ENCODE measurements at regions not wholly inside any gene's neighbourhood (a gene's known extent, or its start where the extent isn't known, plus 50 kb on each side); places are given as distances from the start of the nearest gene placed in this dataset.
A peak's percentile ranks its signal among the peaks of the same experiment; 100 is the strongest.

- no peaks in the 10 kb centered on the region for H3K79me2 ChIP-seq (ENCODE audit: low read length)
- H3K36me3 ChIP-seq (replicated peaks; ENCODE audit: low read depth, low read length) = no peaks in the 10 kb centered on the region
- no peak overlapping the region for H3K9ac ChIP-seq (ENCODE audit: low read length)
- H3K4me3 ChIP-seq (ENCODE audit: low read length) = no peak overlapping the region
- H3K4me1 ChIP-seq (ENCODE audit: low read length) = no peaks in the 10 kb centered on the region
- H4K20me1 ChIP-seq (ENCODE audit: insufficient read depth, low read length) = no peaks in the 10 kb centered on the region
- H3K4me2 ChIP-seq (ENCODE audit: low read length) = no peak overlapping the region
- TF ChIP-seq EZH2phosphoT487 (IDR thresholded peaks at IDR 0.05; ENCODE audit: low read depth) (no peak), CTCF (IDR thresholded peaks at IDR 0.05; ENCODE audit: low read depth, low read length) (no peak)
- H3K27me3 ChIP-seq (ENCODE audit: low read depth, low read length) = no peaks in the 10 kb centered on the region
- H3K27ac ChIP-seq (ENCODE audit: low read length) = no peak overlapping the region
- no peak overlapping the region for H2AFZ ChIP-seq (ENCODE audit: low read depth, low read length)
- no peaks in the 10 kb centered on the region for H3K9me3 ChIP-seq (ENCODE audit: insufficient read depth, low read length)
Observed at GRCh38 chr13:85236413-85236812, 562.8 kb downstream of the SLITRK6 start.

GRCh38 chr13:85230691-85231093 lies 568.5 kb downstream of the SLITRK6 start:
- Histone ChIP-seq H2AFZ (ENCODE audit: low read depth, low read length) (no peak overlapping the region), H3K9me3 (ENCODE audit: insufficient read depth, low read length) (no peaks in the 10 kb centered on the region), H3K27me3 (ENCODE audit: low read depth, low read length) (no peaks in the 10 kb centered on the region), H3K36me3 (replicated peaks; ENCODE audit: low read depth, low read length) (no peaks in the 10 kb centered on the region), H3K27ac (ENCODE audit: low read length) (no peak overlapping the region), H3K9ac (ENCODE audit: low read length) (no peak overlapping the region), H3K4me2 (ENCODE audit: low read length) (peak overlapping the region; percentile 14), H3K4me3 (ENCODE audit: low read length) (no peak overlapping the region), H3K4me1 (ENCODE audit: low read length) (no peaks in the 10 kb centered on the region), H4K20me1 (ENCODE audit: insufficient read depth, low read length) (no peaks in the 10 kb centered on the region), H3K79me2 (ENCODE audit: low read length) (no peaks in the 10 kb centered on the region)
- TF ChIP-seq CTCF (IDR thresholded peaks at IDR 0.05; ENCODE audit: low read depth, low read length) (no peak), EZH2phosphoT487 (IDR thresholded peaks at IDR 0.05; ENCODE audit: low read depth) (no peak)

GRCh38 chr13:85228692-85229091 lies 570.5 kb downstream of the SLITRK6 start:
- Histone ChIP-seq H3K36me3 (replicated peaks; ENCODE audit: low read depth, low read length) (no peaks in the 10 kb centered on the region), H3K27me3 (ENCODE audit: low read depth, low read length) (no peaks in the 10 kb centered on the region), H2AFZ (ENCODE audit: low read depth, low read length) (0 out of 2 replicates have a peak overlapping the region, but pooled peaks have one; percentile 4), H3K27ac (ENCODE audit: low read length) (no peak overlapping the region), H3K4me2 (ENCODE audit: low read length) (no peak overlapping the region), H4K20me1 (ENCODE audit: insufficient read depth, low read length) (no peaks in the 10 kb centered on the region), H3K79me2 (ENCODE audit: low read length) (no peaks in the 10 kb centered on the region), H3K4me1 (ENCODE audit: low read length) (no peaks in the 10 kb centered on the region), H3K9ac (ENCODE audit: low read length) (no peak overlapping the region), H3K4me3 (ENCODE audit: low read length) (no peak overlapping the region), H3K9me3 (ENCODE audit: insufficient read depth, low read length) (no peaks in the 10 kb centered on the region)
- no peak for TF ChIP-seq CTCF (IDR thresholded peaks at IDR 0.05; ENCODE audit: low read depth, low read length)

- H3K27ac ChIP-seq (ENCODE audit: low read length) = no peak overlapping the region
- no peak overlapping the region for H3K4me3 ChIP-seq (ENCODE audit: low read length)
- H3K36me3 ChIP-seq (replicated peaks; ENCODE audit: low read depth, low read length) = no peaks in the 10 kb centered on the region
- no peaks in the 10 kb centered on the region for H4K20me1 ChIP-seq (ENCODE audit: insufficient read depth, low read length)
- no peak overlapping the region for H3K4me2 ChIP-seq (ENCODE audit: low read length)
- H2AFZ ChIP-seq (ENCODE audit: low read depth, low read length) = 0 out of 2 replicates have a peak overlapping the region, but pooled peaks have one; percentile 1
- no peak overlapping the region for H3K9ac ChIP-seq (ENCODE audit: low read length)
- H3K4me1 ChIP-seq (ENCODE audit: low read length) = no peaks in the 10 kb centered on the region
- H3K9me3 ChIP-seq (ENCODE audit: insufficient read depth, low read length) = no peaks in the 10 kb centered on the region
- TF ChIP-seq CTCF (IDR thresholded peaks at IDR 0.05; ENCODE audit: low read depth, low read length) (no peak), EZH2phosphoT487 (IDR thresholded peaks at IDR 0.05; ENCODE audit: low read depth) (no peak)
- H3K27me3 ChIP-seq (ENCODE audit: low read depth, low read length) = no peaks in the 10 kb centered on the region
- H3K79me2 ChIP-seq (ENCODE audit: low read length) = no peaks in the 10 kb centered on the region
Observed at GRCh38 chr13:85223883-85224656, 575.1 kb downstream of the SLITRK6 start.
